Upper lobe of right lung (tissue), 1 donor: ENCODE measurements at regions not wholly inside any gene's neighbourhood (a gene's known extent, or its start where the extent isn't known, plus 50 kb on each side); places are given as distances from the start of the nearest gene placed in this dataset.
"Not testable (repeated sequence)": the region's sequence is repeated elsewhere in the genome, so short reads cannot be mapped to it uniquely, and the experiment has no call there.

Source experiments
- ATAC-seq: fragments of 200-7000 bp; cut with Tn5 transposase; one replicate; pipeline ENCODE4 v1.9.1; 2020; ENCODE audit warnings: mild to moderate bottlenecking, moderate library complexity
- DNase-seq: peaks from one replicate; pipeline ENCODE4 v3.0.0-alpha.2; 2020
- H3K27ac ChIP-seq: fragments of 200-600 bp; one replicate; pipeline ENCODE4 v1.8.0; 2022
- H3K27me3 ChIP-seq: fragments of 200-600 bp; one replicate; pipeline ENCODE4 v1.8.0; 2022; ENCODE audit warnings: mild to moderate bottlenecking
- H3K36me3 ChIP-seq: fragments of 200-600 bp; one replicate; pipeline ENCODE4 v1.8.0; 2022
- H3K4me1 ChIP-seq: fragments of 200-600 bp; one replicate; pipeline ENCODE4 v1.8.0; 2022
- H3K4me3 ChIP-seq: fragments of 200-600 bp; one replicate; pipeline ENCODE4 v1.8.0; 2022; ENCODE audit warnings: mild to moderate bottlenecking
- H3K9me3 ChIP-seq: fragments of 200-600 bp; one replicate; pipeline ENCODE4 v1.8.0; 2022
- CTCF ChIP-seq: fragments of 200-600 bp; IDR thresholded peaks from one replicate; pipeline ENCODE4 v1.8.0; 2022; ENCODE audit warnings: antibody characterized with exemption
- intact Hi-C: fragments of 100-400 bp; cut with DNase I; formaldehyde crosslinking; loops from one replicate; pipeline ENCODE4 v1.11.0; 2022
- donor health status: DM: no; HTN: yes; CAD: no; lungs with severe emphysema.

GRCh38 chr15:96869790-96870189 lies 539.3 kb downstream of the NR2F2 start:
- H3K27ac ChIP-seq, result no peak overlapping the region
- H3K4me3 ChIP-seq, result no peak overlapping the region
- intact Hi-C loops, result no loop called here
- H3K9me3 ChIP-seq, result no peaks in the 10 kb centered on the region
- no peak for DNase-seq
- TF ChIP-seq CTCF, result no peak
- H3K36me3 ChIP-seq, result no peaks in the 10 kb centered on the region
- ATAC-seq, result no peak
- H3K27me3 ChIP-seq, result peaks cover 4% of the 10 kb centered on the region
- no peaks in the 10 kb centered on the region for H3K4me1 ChIP-seq

GRCh38 chr15:96870580-96870979 lies 540.1 kb downstream of the NR2F2 start:
- H3K9me3 ChIP-seq, result no peaks in the 10 kb centered on the region
- intact Hi-C loops, result no loop called here
- peaks cover 4% of the 10 kb centered on the region for H3K27me3 ChIP-seq
- H3K4me3 ChIP-seq, result no peak overlapping the region
- no peak for TF ChIP-seq CTCF
- peak; percentile 78 for ATAC-seq
- no peaks in the 10 kb centered on the region for H3K36me3 ChIP-seq
- H3K27ac ChIP-seq, result no peak overlapping the region
- DNase-seq, result no peak
- no peaks in the 10 kb centered on the region for H3K4me1 ChIP-seq

GRCh38 chr15:96877442-96877841 lies 546.9 kb downstream of the NR2F2 start:
- H3K36me3 ChIP-seq, intact Hi-C loops, ATAC-seq, H3K4me3 ChIP-seq, DNase-seq, H3K9me3 ChIP-seq, H3K4me1 ChIP-seq, H3K27me3 ChIP-seq, H3K27ac ChIP-seq: not testable (repeated sequence)

GRCh38 chr15:96878129-96878528 lies 547.6 kb downstream of the NR2F2 start:
- Histone ChIP-seq H3K27ac (no peak overlapping the region), H3K36me3 (no peaks in the 10 kb centered on the region), H3K27me3 (peaks cover 3% of the 10 kb centered on the region), H3K4me1 (no peaks in the 10 kb centered on the region), H3K9me3 (no peaks in the 10 kb centered on the region), H3K4me3 (no peak overlapping the region)
- ATAC-seq, result peak; percentile 16
- TF ChIP-seq CTCF, result no peak
- intact Hi-C loops, result no loop called here
- DNase-seq, result no peak

- Histone ChIP-seq H3K4me1 (no peaks in the 10 kb centered on the region), H3K4me3 (no peak overlapping the region), H3K27me3 (peaks cover 3% of the 10 kb centered on the region), H3K9me3 (no peaks in the 10 kb centered on the region), H3K27ac (no peak overlapping the region), H3K36me3 (no peaks in the 10 kb centered on the region)
- no peak for ATAC-seq
- no peak for TF ChIP-seq CTCF
- intact Hi-C loops, result no loop called here
- no peak for DNase-seq
Measured at GRCh38 chr15:96882121-96882772, 551.7 kb downstream of the NR2F2 start.

GRCh38 chr15:96887730-96888129 lies 557.2 kb downstream of the NR2F2 start:
- intact Hi-C loops, result no loop called here
- no peak for DNase-seq
- no peak for ATAC-seq
- Histone ChIP-seq H3K4me3 (no peak overlapping the region), H3K27ac (no peak overlapping the region), H3K4me1 (no peaks in the 10 kb centered on the region), H3K9me3 (no peaks in the 10 kb centered on the region), H3K36me3 (no peaks in the 10 kb centered on the region), H3K27me3 (no peaks in the 10 kb centered on the region)
- no peak for TF ChIP-seq CTCF
